ENCODE measurements at regions not wholly inside any gene's neighbourhood (a gene's known extent, or its start where the extent isn't known, plus 50 kb on each side); places are given as distances from the start of the nearest gene placed in this dataset.
"Not testable (repeated sequence)": the region's sequence is repeated elsewhere in the genome, so short reads cannot be mapped to it uniquely, and the experiment has no call there.

GRCh38 chr1:149267287-149267686, 163.9 kb upstream of the NBPF9 start:
- H3K36me3 ChIP-seq (ENCODE audit: control insufficient read depth, insufficient read depth, low read length); H3K4me1 ChIP-seq (ENCODE audit: control insufficient read depth, insufficient read depth, low read length); H3K9ac ChIP-seq (ENCODE audit: low read depth, low read length); H3K27me3 ChIP-seq (ENCODE audit: control insufficient read depth, insufficient read depth, low read length); H3K4me3 ChIP-seq (ENCODE audit: low read depth, low read length); H3K9me3 ChIP-seq (ENCODE audit: control insufficient read depth, insufficient read depth, low read length): not testable (repeated sequence)

GRCh38 chr1:149269001-149269702, 165.8 kb upstream of the NBPF9 start:
- H3K27me3 ChIP-seq (ENCODE audit: control insufficient read depth, insufficient read depth, low read length); H3K36me3 ChIP-seq (ENCODE audit: control insufficient read depth, insufficient read depth, low read length); H3K9me3 ChIP-seq (ENCODE audit: control insufficient read depth, insufficient read depth, low read length); H3K4me1 ChIP-seq (ENCODE audit: control insufficient read depth, insufficient read depth, low read length); H3K9ac ChIP-seq (ENCODE audit: low read depth, low read length); H3K4me3 ChIP-seq (ENCODE audit: low read depth, low read length): not testable (repeated sequence)

- not testable (repeated sequence) for H3K27me3 ChIP-seq (ENCODE audit: control insufficient read depth, insufficient read depth, low read length); H3K4me3 ChIP-seq (ENCODE audit: low read depth, low read length); H3K36me3 ChIP-seq (ENCODE audit: control insufficient read depth, insufficient read depth, low read length); H3K9ac ChIP-seq (ENCODE audit: low read depth, low read length); H3K4me1 ChIP-seq (ENCODE audit: control insufficient read depth, insufficient read depth, low read length); H3K9me3 ChIP-seq (ENCODE audit: control insufficient read depth, insufficient read depth, low read length)
Observed at GRCh38 chr1:149269833-149270232, 166.5 kb upstream of the NBPF9 start.

GRCh38 chr1:149274493-149274892, 171.1 kb upstream of the NBPF9 start:
- H3K4me1 ChIP-seq (ENCODE audit: control insufficient read depth, insufficient read depth, low read length); H3K9ac ChIP-seq (ENCODE audit: low read depth, low read length): not testable (repeated sequence)

GRCh38 chr1:149275802-149276201, 172.5 kb upstream of the NBPF9 start:
- H3K27me3 ChIP-seq (ENCODE audit: control insufficient read depth, insufficient read depth, low read length); H3K9me3 ChIP-seq (ENCODE audit: control insufficient read depth, insufficient read depth, low read length); H3K4me1 ChIP-seq (ENCODE audit: control insufficient read depth, insufficient read depth, low read length); H3K9ac ChIP-seq (ENCODE audit: low read depth, low read length); H3K4me3 ChIP-seq (ENCODE audit: low read depth, low read length); H3K36me3 ChIP-seq (ENCODE audit: control insufficient read depth, insufficient read depth, low read length): not testable (repeated sequence)

More at GRCh38 chr1:149274493-149274892, 171.1 kb upstream of the NBPF9 start:
- H3K4me3 ChIP-seq (ENCODE audit: low read depth, low read length); H3K9me3 ChIP-seq (ENCODE audit: control insufficient read depth, insufficient read depth, low read length); H3K27me3 ChIP-seq (ENCODE audit: control insufficient read depth, insufficient read depth, low read length); H3K36me3 ChIP-seq (ENCODE audit: control insufficient read depth, insufficient read depth, low read length): not testable (repeated sequence)

GRCh38 chr1:149276496-149276895, 173.1 kb upstream of the NBPF9 start:
- not testable (repeated sequence) for H3K27me3 ChIP-seq (ENCODE audit: control insufficient read depth, insufficient read depth, low read length); H3K4me3 ChIP-seq (ENCODE audit: low read depth, low read length); H3K9me3 ChIP-seq (ENCODE audit: control insufficient read depth, insufficient read depth, low read length); H3K4me1 ChIP-seq (ENCODE audit: control insufficient read depth, insufficient read depth, low read length); H3K36me3 ChIP-seq (ENCODE audit: control insufficient read depth, insufficient read depth, low read length); H3K9ac ChIP-seq (ENCODE audit: low read depth, low read length)

- H3K4me3 ChIP-seq (ENCODE audit: low read depth, low read length); H3K36me3 ChIP-seq (ENCODE audit: control insufficient read depth, insufficient read depth, low read length); H3K4me1 ChIP-seq (ENCODE audit: control insufficient read depth, insufficient read depth, low read length); H3K9ac ChIP-seq (ENCODE audit: low read depth, low read length); H3K9me3 ChIP-seq (ENCODE audit: control insufficient read depth, insufficient read depth, low read length); H3K27me3 ChIP-seq (ENCODE audit: control insufficient read depth, insufficient read depth, low read length): not testable (repeated sequence)
Observed at GRCh38 chr1:149278156-149278555, 174.8 kb upstream of the NBPF9 start.

- H3K9me3 ChIP-seq (ENCODE audit: control insufficient read depth, insufficient read depth, low read length); H3K4me3 ChIP-seq (ENCODE audit: low read depth, low read length); H3K9ac ChIP-seq (ENCODE audit: low read depth, low read length); H3K4me1 ChIP-seq (ENCODE audit: control insufficient read depth, insufficient read depth, low read length); H3K27me3 ChIP-seq (ENCODE audit: control insufficient read depth, insufficient read depth, low read length); H3K36me3 ChIP-seq (ENCODE audit: control insufficient read depth, insufficient read depth, low read length): not testable (repeated sequence)
Observed at GRCh38 chr1:149279015-149279414, 175.7 kb upstream of the NBPF9 start.

- not testable (repeated sequence) for H3K4me1 ChIP-seq (ENCODE audit: control insufficient read depth, insufficient read depth, low read length); H3K36me3 ChIP-seq (ENCODE audit: control insufficient read depth, insufficient read depth, low read length); H3K4me3 ChIP-seq (ENCODE audit: low read depth, low read length); H3K9ac ChIP-seq (ENCODE audit: low read depth, low read length); H3K27me3 ChIP-seq (ENCODE audit: control insufficient read depth, insufficient read depth, low read length); H3K9me3 ChIP-seq (ENCODE audit: control insufficient read depth, insufficient read depth, low read length)
Observed at GRCh38 chr1:149279512-149279911, 176.2 kb upstream of the NBPF9 start.

- H3K4me1 ChIP-seq (ENCODE audit: control insufficient read depth, insufficient read depth, low read length); H3K9ac ChIP-seq (ENCODE audit: low read depth, low read length); H3K27me3 ChIP-seq (ENCODE audit: control insufficient read depth, insufficient read depth, low read length); H3K9me3 ChIP-seq (ENCODE audit: control insufficient read depth, insufficient read depth, low read length); H3K4me3 ChIP-seq (ENCODE audit: low read depth, low read length); H3K36me3 ChIP-seq (ENCODE audit: control insufficient read depth, insufficient read depth, low read length): not testable (repeated sequence)
Observed at GRCh38 chr1:149284773-149285172, 181.4 kb upstream of the NBPF9 start.

- H3K36me3 ChIP-seq (ENCODE audit: control insufficient read depth, insufficient read depth, low read length); H3K4me1 ChIP-seq (ENCODE audit: control insufficient read depth, insufficient read depth, low read length); H3K9me3 ChIP-seq (ENCODE audit: control insufficient read depth, insufficient read depth, low read length); H3K27me3 ChIP-seq (ENCODE audit: control insufficient read depth, insufficient read depth, low read length); H3K4me3 ChIP-seq (ENCODE audit: low read depth, low read length); H3K9ac ChIP-seq (ENCODE audit: low read depth, low read length): not testable (repeated sequence)
Observed at GRCh38 chr1:149285205-149285604, 181.9 kb upstream of the NBPF9 start.

GRCh38 chr1:149285638-149286037, 182.3 kb upstream of the NBPF9 start:
- H3K27me3 ChIP-seq (ENCODE audit: control insufficient read depth, insufficient read depth, low read length); H3K36me3 ChIP-seq (ENCODE audit: control insufficient read depth, insufficient read depth, low read length); H3K4me3 ChIP-seq (ENCODE audit: low read depth, low read length); H3K9me3 ChIP-seq (ENCODE audit: control insufficient read depth, insufficient read depth, low read length); H3K9ac ChIP-seq (ENCODE audit: low read depth, low read length); H3K4me1 ChIP-seq (ENCODE audit: control insufficient read depth, insufficient read depth, low read length): not testable (repeated sequence)

- H3K9ac ChIP-seq (ENCODE audit: low read depth, low read length); H3K36me3 ChIP-seq (ENCODE audit: control insufficient read depth, insufficient read depth, low read length); H3K9me3 ChIP-seq (ENCODE audit: control insufficient read depth, insufficient read depth, low read length); H3K4me1 ChIP-seq (ENCODE audit: control insufficient read depth, insufficient read depth, low read length); H3K4me3 ChIP-seq (ENCODE audit: low read depth, low read length); H3K27me3 ChIP-seq (ENCODE audit: control insufficient read depth, insufficient read depth, low read length): not testable (repeated sequence)
Observed at GRCh38 chr1:149288580-149288979, 185.2 kb upstream of the NBPF9 start.
